Glomerular endothelial cell (primary cell): ENCODE measurements at regions not wholly inside any gene's neighbourhood (a gene's known extent, or its start where the extent isn't known, plus 50 kb on each side); places are given as distances from the start of the nearest gene placed in this dataset.

Source experiments
- DNase-seq: peaks from one replicate; pipeline ENCODE4 v3.0.0-alpha.2; 2011; ENCODE audit warnings: low read depth, low spot score; ENCODE audit errors: extremely low read depth

- no peak for DNase-seq
Observed at GRCh38 chr1:30263888-30264671, 459.3 kb downstream of the MATN1 start.

DNA sequence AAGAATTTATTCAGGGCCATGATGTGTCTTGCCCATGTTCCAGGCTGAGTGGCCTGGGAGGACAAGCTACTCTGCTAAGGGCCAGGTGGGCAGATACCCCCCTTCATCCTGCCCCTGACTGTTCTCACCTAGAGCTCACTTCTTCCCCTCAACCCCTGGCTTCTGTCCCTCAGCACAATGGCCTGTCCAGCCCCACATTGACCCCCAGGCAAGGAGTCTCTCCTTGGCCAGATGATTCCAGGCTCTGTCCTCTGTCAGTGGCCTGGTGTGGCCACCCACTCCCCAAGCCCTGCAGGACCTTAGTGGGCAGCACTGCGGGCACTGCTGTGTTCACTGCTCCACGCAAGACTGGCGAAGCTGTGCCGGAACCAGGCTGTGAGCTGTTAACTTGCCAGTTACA, 460.0 kb downstream of the MATN1 start:
- DNase-seq, result no peak

DNA sequence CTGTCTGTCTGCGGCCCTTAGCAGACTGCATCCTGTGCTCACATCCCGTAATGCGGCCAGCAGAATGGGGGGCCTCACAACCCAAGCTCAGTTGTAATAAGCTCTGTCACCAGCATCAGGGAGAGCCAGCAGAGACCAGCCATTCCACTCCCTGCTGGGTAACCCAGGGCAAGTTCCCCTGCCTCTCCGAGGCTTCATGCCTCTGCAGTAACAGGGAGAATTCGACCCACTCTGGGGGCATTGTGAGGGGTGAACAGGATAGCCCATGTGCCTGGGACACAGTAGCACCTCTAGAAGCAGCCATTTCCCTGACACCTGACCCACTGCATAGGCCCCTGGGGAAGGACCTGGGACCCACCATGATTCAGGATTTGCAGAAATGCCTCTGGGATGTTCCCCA, 461.2 kb downstream of the MATN1 start:
- no peak for DNase-seq

- DNase-seq, result no peak
Observed at GRCh38 chr1:30260318-30260717, 463.1 kb downstream of the MATN1 start.

DNA sequence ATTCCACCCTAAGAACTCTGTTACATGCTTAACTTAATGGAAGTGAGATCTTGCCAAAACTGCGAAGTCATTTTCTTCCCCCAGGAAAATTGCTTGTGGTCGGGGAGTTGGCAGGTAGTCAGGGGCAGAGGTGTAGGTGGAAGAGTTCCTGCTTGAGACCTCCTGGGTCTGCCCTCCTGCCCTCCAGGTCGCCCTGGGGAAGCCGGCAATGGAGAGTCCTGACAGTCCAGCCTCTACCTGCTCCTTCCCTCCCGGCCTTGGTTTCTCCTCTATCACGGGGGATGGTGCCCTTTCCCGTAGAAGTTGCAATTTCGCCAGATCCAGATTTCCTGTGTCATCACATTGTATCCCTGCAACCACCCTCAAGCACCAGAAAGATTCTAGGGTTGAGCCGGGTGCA, 463.8 kb downstream of the MATN1 start:
- DNase-seq, result no peak

DNA sequence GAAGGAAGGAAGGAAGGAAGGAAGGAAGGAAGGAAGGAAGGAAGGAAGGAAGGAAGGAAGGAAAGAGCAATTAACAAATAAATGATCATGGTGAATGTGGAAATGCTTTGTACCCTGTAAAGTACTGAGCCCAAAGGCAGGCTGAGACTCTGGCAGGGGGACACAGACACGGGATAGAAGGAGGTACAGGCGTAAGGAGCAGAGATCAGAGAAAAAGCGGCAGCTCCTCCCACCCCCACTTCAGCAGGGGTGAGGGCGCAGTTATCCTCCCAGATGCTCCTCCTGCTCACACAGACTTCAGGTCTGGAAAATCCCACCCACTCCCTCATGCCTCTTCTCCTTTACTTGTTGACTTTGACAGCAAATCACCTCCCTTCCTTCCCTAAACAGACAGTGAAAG, 464.5 kb downstream of the MATN1 start:
- no peak for DNase-seq

DNA sequence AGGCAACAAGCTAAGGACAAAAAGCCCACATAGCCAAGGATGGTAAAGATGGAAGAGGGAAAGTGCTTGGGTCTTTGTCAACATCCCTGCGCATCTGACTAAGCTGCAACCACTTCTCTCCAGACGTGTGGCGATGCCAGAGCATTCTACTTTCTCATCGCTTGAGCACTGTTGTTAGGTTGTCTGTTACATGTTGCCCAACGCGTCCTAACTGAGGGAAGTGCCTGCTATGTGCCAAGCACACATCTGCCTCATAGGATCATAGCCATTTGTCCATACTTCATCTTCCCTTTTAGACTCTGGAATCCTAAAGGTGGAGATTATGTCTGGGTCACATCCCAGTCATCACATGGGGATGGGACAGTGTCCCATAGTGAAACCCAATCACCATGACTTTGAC, 464.9 kb downstream of the MATN1 start:
- no peak for DNase-seq

GRCh38 chr1:30257742-30258380, 465.5 kb downstream of the MATN1 start:
- no peak for DNase-seq

- DNase-seq, result no peak
Observed at GRCh38 chr1:30257322-30257721, 466.1 kb downstream of the MATN1 start.

GRCh38 chr1:30256911-30257310, 466.5 kb downstream of the MATN1 start:
- no peak for DNase-seq

DNA sequence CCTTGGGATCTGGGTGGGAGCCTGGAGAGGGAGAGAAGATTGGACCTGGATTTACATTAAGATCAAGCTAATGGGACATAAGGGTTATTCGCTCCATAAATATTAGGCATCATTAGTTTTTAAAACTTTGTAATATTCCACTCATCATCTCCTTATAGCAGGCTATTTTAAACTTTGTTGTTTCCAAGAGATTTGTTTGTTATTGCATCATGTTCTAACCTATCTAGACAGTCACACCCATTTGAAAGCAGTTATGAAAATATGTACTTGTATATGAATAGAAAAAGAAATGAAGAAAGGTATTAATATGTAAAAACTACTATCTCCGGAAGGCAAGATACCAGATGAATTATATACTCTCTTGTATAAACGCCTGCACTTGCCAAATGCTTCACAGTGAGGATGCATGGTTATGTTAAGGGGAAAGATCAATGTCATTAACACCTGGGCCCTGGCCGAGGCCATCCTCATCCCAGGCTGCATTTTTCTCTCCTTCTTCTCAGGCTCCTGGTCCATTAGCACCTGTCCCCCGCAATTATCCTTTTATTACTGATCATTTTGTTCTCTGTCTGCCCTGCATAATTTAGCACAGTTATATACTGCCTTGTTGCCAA, 468.2 kb downstream of the MATN1 start:
- no peak for DNase-seq

DNA sequence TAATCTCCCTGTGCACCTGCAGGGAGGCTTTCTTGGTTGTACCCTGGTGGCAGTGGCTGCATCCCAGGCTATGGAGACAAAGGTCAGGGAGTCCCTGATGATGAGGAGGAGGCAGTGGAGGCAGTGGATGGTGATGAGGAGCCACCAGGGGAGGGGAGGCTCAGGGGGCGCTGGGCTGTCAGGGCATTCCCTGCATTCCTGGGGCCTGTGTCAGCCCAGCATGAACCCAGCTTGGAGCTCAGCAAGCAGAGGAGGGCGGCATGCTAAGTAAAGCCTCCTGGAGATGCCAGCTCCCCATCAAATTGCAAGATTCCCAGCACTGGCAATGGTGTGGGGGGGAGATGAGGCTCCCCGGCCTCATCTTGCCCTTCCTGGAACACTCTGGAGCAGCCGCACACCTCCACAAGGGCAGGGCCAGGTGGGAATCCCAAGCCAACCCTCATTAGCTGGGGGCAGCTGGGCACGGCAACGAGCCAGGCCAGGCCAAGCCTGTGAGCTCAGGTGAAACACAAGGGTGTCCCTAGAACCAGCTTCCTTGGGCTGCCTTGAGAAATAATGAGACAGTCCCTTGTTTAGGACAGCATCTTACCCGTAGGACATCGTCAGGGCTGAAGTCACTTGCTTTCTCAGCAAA, 469.5 kb downstream of the MATN1 start:
- no peak for DNase-seq

- no peak for DNase-seq
Observed at GRCh38 chr1:30253361-30253760, 470.0 kb downstream of the MATN1 start.

- DNase-seq, result no peak
Observed at GRCh38 chr1:30250984-30251850, 472.2 kb downstream of the MATN1 start.

- no peak for DNase-seq
Observed at GRCh38 chr1:30250338-30250983, 472.9 kb downstream of the MATN1 start.

GRCh38 chr1:30249446-30250337, 473.7 kb downstream of the MATN1 start:
- no peak for DNase-seq

DNA sequence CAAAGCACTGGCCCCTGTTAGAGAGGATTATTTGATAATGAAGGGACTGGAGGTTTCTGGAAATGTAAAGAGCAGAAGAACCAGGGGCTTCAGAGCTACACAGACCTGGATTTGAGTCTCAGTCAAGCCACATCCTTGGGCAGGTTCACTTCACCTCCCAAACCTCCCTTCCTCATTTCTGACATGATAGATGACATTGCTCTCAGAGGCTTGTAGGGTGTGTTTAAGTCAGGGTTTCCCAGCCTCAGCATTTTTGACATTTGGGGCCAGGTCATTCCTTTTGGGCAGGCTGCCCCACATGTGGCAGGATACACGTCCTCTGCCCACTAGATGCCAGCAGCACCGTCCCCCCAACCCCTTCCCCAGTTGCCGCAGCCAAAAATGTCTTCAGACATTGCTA, 474.6 kb downstream of the MATN1 start:
- no peak for DNase-seq

DNA sequence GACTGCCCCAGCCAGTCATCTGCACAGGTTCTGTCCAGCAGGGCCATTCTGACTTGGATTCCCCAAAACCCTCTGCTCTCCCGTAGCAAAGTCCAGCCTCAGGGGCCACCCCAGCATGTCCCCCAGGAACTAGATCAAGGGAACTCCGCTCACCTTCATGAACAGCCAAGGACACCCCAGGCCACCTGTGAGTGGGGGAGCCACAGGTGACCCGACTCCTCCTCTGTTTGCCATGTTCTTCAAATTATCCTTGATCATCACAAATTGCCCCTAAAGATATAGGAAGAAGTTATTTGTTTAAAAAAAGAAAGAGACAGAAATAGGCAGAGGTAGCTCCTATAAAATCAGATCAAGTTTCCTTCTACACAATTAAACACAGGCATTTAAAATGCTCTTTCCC, 475.0 kb downstream of the MATN1 start:
- no peak for DNase-seq

GRCh38 chr1:30244801-30245200, 478.6 kb downstream of the MATN1 start:
- DNase-seq, result no peak
